ENCODE measurements at regions not wholly inside any gene's neighbourhood (a gene's known extent, or its start where the extent isn't known, plus 50 kb on each side); places are given as distances from the start of the nearest gene placed in this dataset.

DNA sequence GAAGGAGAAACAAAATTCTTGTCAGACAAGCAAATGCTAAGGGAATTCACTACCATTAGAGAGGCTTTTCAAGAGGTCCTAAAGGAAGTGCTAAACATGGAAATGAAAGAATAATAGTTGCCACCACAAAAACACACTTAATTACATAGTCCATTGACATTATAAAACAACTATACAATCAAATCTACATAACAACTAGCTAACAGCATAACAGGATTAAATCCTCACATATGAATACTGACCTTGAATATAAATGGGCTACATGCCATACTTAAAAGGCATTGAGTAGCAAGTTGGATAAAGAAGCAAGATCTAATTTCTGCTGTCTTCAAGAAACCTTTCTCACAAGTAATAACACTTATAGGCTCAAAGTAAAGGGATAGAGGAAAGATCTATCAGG lies 811.5 kb upstream of the CITED2 start:
- FAIRE-seq = no peak
- no peak for DNase-seq (ENCODE audit: low read depth)
- TF ChIP-seq, protein P1, sequence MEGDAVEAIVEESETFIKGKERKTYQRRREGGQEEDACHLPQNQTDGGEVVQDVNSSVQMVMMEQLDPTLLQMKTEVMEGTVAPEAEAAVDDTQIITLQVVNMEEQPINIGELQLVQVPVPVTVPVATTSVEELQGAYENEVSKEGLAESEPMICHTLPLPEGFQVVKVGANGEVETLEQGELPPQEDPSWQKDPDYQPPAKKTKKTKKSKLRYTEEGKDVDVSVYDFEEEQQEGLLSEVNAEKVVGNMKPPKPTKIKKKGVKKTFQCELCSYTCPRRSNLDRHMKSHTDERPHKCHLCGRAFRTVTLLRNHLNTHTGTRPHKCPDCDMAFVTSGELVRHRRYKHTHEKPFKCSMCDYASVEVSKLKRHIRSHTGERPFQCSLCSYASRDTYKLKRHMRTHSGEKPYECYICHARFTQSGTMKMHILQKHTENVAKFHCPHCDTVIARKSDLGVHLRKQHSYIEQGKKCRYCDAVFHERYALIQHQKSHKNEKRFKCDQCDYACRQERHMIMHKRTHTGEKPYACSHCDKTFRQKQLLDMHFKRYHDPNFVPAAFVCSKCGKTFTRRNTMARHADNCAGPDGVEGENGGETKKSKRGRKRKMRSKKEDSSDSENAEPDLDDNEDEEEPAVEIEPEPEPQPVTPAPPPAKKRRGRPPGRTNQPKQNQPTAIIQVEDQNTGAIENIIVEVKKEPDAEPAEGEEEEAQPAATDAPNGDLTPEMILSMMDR (IDR thresholded peaks at IDR 0.05; ENCODE audit: insufficient read depth, low read length, severe bottlenecking) = no peak
- Histone ChIP-seq H3K36me3 (ENCODE audit: control insufficient read depth, insufficient read depth, low read length) (no peaks in the 10 kb centered on the region), H3K4me3 (ENCODE audit: low read depth, low read length) (no peak overlapping the region), H3K27me3 (ENCODE audit: control insufficient read depth, insufficient read depth, low read length) (no peaks in the 10 kb centered on the region)

DNA sequence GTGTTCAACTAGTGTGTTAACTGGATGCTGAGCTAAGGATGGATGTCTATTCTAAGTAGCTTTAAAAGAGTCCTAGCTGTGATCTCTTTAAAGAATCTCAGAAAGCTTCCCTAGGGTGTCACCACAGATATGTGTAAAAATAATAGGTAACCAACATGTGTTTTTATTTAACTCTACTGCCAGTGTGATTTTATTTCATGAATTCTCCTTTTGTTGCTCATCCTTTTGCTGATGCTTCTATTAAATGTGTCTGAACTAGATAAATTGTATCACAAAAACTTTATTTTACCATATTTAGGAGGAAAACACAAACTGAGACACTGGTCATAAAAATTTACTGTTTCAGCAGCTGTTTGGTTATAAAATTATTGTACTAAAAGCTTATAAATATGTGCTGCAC lies 809.4 kb upstream of the CITED2 start:
- H3K4me3 ChIP-seq (ENCODE audit: low read depth, low read length) = no peak overlapping the region
- no peaks in the 10 kb centered on the region for H3K36me3 ChIP-seq (ENCODE audit: control insufficient read depth, insufficient read depth, low read length)
- no peak for DNase-seq (ENCODE audit: low read depth)
- TF ChIP-seq, protein P1 (IDR thresholded peaks at IDR 0.05; ENCODE audit: insufficient read depth, low read length, severe bottlenecking) = no peak
- no peaks in the 10 kb centered on the region for H3K27me3 ChIP-seq (ENCODE audit: control insufficient read depth, insufficient read depth, low read length)
- no peak for FAIRE-seq

DNA sequence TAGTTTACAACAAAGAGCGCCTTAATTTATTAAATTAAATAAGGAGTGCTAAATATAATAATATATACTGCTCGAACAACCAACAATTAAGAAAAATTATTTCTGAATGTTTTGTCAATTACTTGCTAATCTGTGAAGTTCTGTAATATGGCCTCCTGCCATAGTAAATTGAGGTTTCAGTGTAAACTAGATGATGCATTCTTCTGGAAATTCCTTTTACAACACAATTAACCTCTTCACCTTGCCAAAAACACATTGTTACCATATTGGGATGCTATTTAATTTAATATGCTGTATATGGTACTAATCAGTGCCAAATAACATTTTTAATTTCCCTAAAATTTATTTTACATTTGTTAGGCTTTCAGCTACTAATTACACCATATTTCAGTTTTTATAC lies 808.4 kb upstream of the CITED2 start:
- Histone ChIP-seq H3K36me3 (ENCODE audit: control insufficient read depth, insufficient read depth, low read length) (no peaks in the 10 kb centered on the region), H3K27me3 (ENCODE audit: control insufficient read depth, insufficient read depth, low read length) (no peaks in the 10 kb centered on the region), H3K4me3 (ENCODE audit: low read depth, low read length) (no peak overlapping the region)
- DNase-seq (ENCODE audit: low read depth) (no peak), FAIRE-seq (no peak)
- TF ChIP-seq, protein P1 (IDR thresholded peaks at IDR 0.05; ENCODE audit: insufficient read depth, low read length, severe bottlenecking) = no peak

DNA sequence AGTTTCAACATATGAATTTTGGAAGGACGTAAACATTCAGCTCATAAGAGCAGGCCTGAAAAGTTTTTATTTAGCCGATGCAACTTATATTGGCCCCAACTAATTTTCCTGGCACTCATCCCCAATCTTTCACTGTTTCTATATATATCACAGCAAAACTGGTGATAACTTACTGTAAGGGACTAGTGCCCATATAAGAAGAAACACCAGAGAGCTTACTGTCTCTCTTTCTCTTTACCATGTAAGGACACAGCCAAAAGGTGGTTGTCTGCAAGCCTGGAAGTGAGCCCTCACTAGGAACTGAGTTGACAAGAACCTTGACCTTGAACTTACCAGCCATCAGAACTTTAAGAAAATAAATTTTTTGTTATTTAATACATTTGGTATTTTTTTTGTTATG lies 807.4 kb upstream of the CITED2 start:
- DNase-seq (ENCODE audit: low read depth) (no peak), FAIRE-seq (no peak)
- TF ChIP-seq, protein P1 (IDR thresholded peaks at IDR 0.05; ENCODE audit: insufficient read depth, low read length, severe bottlenecking) = no peak
- Histone ChIP-seq H3K27me3 (ENCODE audit: control insufficient read depth, insufficient read depth, low read length) (no peaks in the 10 kb centered on the region), H3K4me3 (ENCODE audit: low read depth, low read length) (no peak overlapping the region), H3K36me3 (ENCODE audit: control insufficient read depth, insufficient read depth, low read length) (no peaks in the 10 kb centered on the region)

DNA sequence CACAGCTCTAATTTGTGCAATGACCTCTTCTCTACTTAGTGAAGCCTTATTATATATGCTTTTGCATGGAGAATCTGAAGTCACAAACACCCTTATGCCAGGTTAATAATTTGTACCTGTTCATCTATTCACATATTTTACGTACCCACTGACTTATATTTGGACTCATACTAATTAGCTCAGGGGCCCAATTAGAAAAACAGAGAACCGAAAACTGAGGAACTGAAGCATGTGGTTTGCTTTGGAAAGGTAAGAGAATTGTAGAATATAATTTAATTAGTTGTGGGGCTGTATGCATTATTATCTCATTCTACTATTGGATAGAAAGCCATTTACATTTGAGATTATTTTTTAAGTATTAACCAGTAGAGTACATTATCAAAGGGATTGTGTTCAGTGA lies 805.9 kb upstream of the CITED2 start:
- TF ChIP-seq, protein P1 (IDR thresholded peaks at IDR 0.05; ENCODE audit: insufficient read depth, low read length, severe bottlenecking) = no peak
- Histone ChIP-seq H3K4me3 (ENCODE audit: low read depth, low read length) (no peak overlapping the region), H3K27me3 (ENCODE audit: control insufficient read depth, insufficient read depth, low read length) (no peaks in the 10 kb centered on the region), H3K36me3 (ENCODE audit: control insufficient read depth, insufficient read depth, low read length) (no peaks in the 10 kb centered on the region)
- DNase-seq (ENCODE audit: low read depth) (no peak), FAIRE-seq (no peak)

DNA sequence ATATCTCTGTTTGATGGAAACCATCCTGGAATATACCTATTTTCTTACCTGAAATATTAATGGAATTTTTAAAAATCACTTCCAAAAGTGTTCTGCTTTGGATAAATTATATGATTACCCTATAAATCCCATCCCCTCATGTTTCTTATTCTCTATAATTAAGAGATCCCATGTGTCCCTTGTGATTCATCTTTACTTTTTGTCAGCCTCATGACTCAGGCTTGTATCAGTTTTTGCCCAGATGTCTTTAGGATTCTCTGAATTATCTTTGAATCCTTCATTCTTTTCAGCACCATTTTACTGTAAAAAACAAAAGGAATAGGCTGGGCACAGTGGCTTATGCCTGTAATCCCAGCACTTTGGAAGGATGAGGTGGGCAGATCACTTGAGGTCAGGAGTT lies 804.5 kb upstream of the CITED2 start:
- DNase-seq (ENCODE audit: low read depth) (peak; percentile 46), FAIRE-seq (no peak)
- Histone ChIP-seq H3K4me3 (ENCODE audit: low read depth, low read length) (no peak overlapping the region), H3K27me3 (ENCODE audit: control insufficient read depth, insufficient read depth, low read length) (no peaks in the 10 kb centered on the region), H3K36me3 (ENCODE audit: control insufficient read depth, insufficient read depth, low read length) (no peaks in the 10 kb centered on the region)
- TF ChIP-seq, protein P1 (IDR thresholded peaks at IDR 0.05; ENCODE audit: insufficient read depth, low read length, severe bottlenecking) = no peak

All from bronchial epithelial cell (primary cell).